Lower leg skin (tissue), 3 donors: ENCODE measurements at regions not wholly inside any gene's neighbourhood (a gene's known extent, or its start where the extent isn't known, plus 50 kb on each side); places are given as distances from the start of the nearest gene placed in this dataset.

ENCODE experiments used
- CTCF ChIP-seq, 3 donors: fragments of 450-650 bp; IDR thresholded peaks; one replicate each; pipeline ENCODE4 v1.5.1; 2016; ENCODE audit warnings: antibody characterized with exemption in 3 of 3, mild to moderate bottlenecking in 3 of 3, moderate library complexity in 2 of 3
- POLR2A ChIP-seq, 2 donors: fragments of 450-650 bp; IDR thresholded peaks; one replicate each; pipeline ENCODE4 v1.6.1; 2016 to 2017; ENCODE audit warnings: antibody characterized with exemption in 2 of 2, mild to moderate bottlenecking in 1 of 2, moderate library complexity in 1 of 2

DNA sequence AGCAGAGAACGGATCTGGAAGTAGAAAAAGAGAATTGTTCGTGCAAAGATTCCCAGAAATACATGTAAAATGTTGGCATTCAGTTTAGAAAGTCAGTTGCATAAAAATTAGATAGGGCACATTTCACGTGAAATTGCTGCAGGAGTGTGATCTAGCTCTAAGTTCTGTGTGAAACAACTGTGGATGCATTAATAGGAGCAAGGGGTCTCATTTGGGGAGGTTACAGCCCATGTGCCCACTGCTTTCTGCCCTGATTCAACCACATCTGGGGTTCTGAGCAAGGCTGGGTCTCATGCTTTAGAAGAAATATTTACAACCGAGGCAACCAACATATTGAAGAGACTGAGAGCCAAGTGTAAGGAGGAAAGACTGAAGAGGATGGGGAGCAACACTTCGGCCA, 639.0 kb downstream of the BCOR start:
- TF ChIP-seq CTCF (IDR thresholded peaks at IDR 0.05) (no peak), POLR2A (IDR thresholded peaks at IDR 0.05) (no peak)
